SK-N-SH (cell line): ENCODE measurements at regions not wholly inside any gene's neighbourhood (a gene's known extent, or its start where the extent isn't known, plus 50 kb on each side); places are given as distances from the start of the nearest gene placed in this dataset.

ENCODE experiments used
- CTCF ChIA-PET: fragments of 300-600, 350-600 bp; formaldehyde crosslinking; extraction: SDS; loops from one replicate; lab custom pipeline; 2021; lab: Yijun Ruan, JAX
- POLR2A ChIA-PET: fragments of 350-600 bp; sonication (Branson Sonifier 250); formaldehyde crosslinking; extraction: SDS; loops from one replicate; lab custom pipeline; 2020; ENCODE audit warnings: antibody characterized with exemption, inconsistent platforms; lab: Yijun Ruan, JAX
- DNase-seq: peaks from one replicate; pipeline ENCODE4 v3.0.0; 2012
- H2AFZ ChIP-seq: fragments of 200-600 bp; sonication (generic); 2 replicates; pipeline ENCODE4 v1.8.1; 2016; ENCODE audit warnings: antibody characterized with exemption, mild to moderate bottlenecking, low read depth
- H3F3A ChIP-seq: fragments of 200-600 bp; sonication (generic); replicated peaks from 2 replicates; pipeline ENCODE3; 2016; ENCODE audit warnings: antibody characterized with exemption, mild to moderate bottlenecking; ENCODE audit not compliant: insufficient read depth
- H3K27ac ChIP-seq, 2 experiments: fragments of 200-500 bp in 1 of 2; fragments of 200-600 bp in 1 of 2; sonication (Bioruptor generic) in 1 of 2; sonication (generic), shearing (Covaris generic) in 1 of 2; 2 replicates each; pipeline versions ENCODE4 v1.5.1 to v1.6.1; 2014 to 2016; ENCODE audit warnings: low read depth in 2 of 2, inconsistent platforms in 1 of 2, low read length in 1 of 2, mild to moderate bottlenecking in 1 of 2, mixed read lengths in 1 of 2
- H3K27me3 ChIP-seq: fragments of 200-600 bp; sonication (generic), shearing (Covaris generic); 2 replicates; pipeline ENCODE4 v1.6.1; 2016; ENCODE audit warnings: mixed run types; ENCODE audit not compliant: insufficient read depth
- H3K36me3 ChIP-seq, 2 experiments: fragments of 200-500 bp in 1 of 2; fragments of 200-600 bp in 1 of 2; sonication (Bioruptor generic) in 1 of 2; sonication (generic) in 1 of 2; replicated peaks in 1 of 2; 2 replicates each; pipeline versions ENCODE3 to v1.5.1; 2014 to 2016; ENCODE audit warnings: low read length in 1 of 2, mild to moderate bottlenecking in 1 of 2; ENCODE audit not compliant: insufficient read depth in 2 of 2, control insufficient read depth in 1 of 2
- H3K4me1 ChIP-seq, 2 experiments: fragments of 200-500 bp in 1 of 2; fragments of 200-600 bp in 1 of 2; sonication (Bioruptor generic) in 1 of 2; sonication (generic), shearing (Covaris generic) in 1 of 2; 2 replicates each; pipeline versions ENCODE4 v1.5.1 to v1.6.1; 2014 to 2016; ENCODE audit warnings: low read depth in 1 of 2, low read length in 1 of 2, mixed run types in 1 of 2; ENCODE audit not compliant: insufficient read depth in 2 of 2, control insufficient read depth in 1 of 2
- H3K4me2 ChIP-seq: fragments of 200-600 bp; sonication (generic), shearing (Covaris generic); 2 replicates; pipeline ENCODE4 v1.6.1; 2017; ENCODE audit warnings: mixed run types
- H3K4me3 ChIP-seq, 2 experiments: fragments of 200-500 bp in 1 of 2; fragments of 200-600 bp in 1 of 2; sonication (Bioruptor generic) in 1 of 2; sonication (generic), shearing (Covaris generic) in 1 of 2; 2 replicates each; pipeline versions ENCODE4 v1.5.1 to v1.8.1; 2014 to 2016; ENCODE audit warnings: low read depth in 2 of 2, inconsistent platforms in 1 of 2, low read length in 1 of 2, mild to moderate bottlenecking in 1 of 2, mixed read lengths in 1 of 2, moderate library complexity in 1 of 2
- H3K79me2 ChIP-seq: fragments of 200-600 bp; sonication (generic); 2 replicates; pipeline ENCODE4 v1.8.1; 2017; ENCODE audit warnings: mild to moderate bottlenecking; ENCODE audit not compliant: insufficient read depth
- H3K9ac ChIP-seq: fragments of 200-600 bp; sonication (generic); 2 replicates; pipeline ENCODE4 v1.6.1; 2017; ENCODE audit warnings: mixed run types
- H3K9me2 ChIP-seq: fragments of 200-600 bp; sonication (generic); 2 replicates; pipeline ENCODE4 v1.6.1; 2017; ENCODE audit warnings: mixed run types
- H3K9me3 ChIP-seq: fragments of 200-600 bp; sonication (generic); 2 replicates; pipeline ENCODE4 v1.6.1; 2017; ENCODE audit warnings: mixed run types, mild to moderate bottlenecking, moderate library complexity
- H4K20me1 ChIP-seq: fragments of 200-600 bp; sonication (generic); 2 replicates; pipeline ENCODE4 v1.6.1; 2017; ENCODE audit warnings: mild to moderate bottlenecking, mixed run types; ENCODE audit not compliant: insufficient read depth
- CTCF ChIP-seq: fragments of 200-600 bp; sonication (generic); IDR thresholded peaks from 2 replicates; pipeline ENCODE4 v1.6.1; 2017; ENCODE audit warnings: antibody characterized with exemption, mild to moderate bottlenecking, moderate library complexity
- FOSL2 ChIP-seq: IDR thresholded peaks from 2 replicates; pipeline ENCODE4 v1.4.0; 2012; ENCODE audit warnings: low read depth, mild to moderate bottlenecking, moderate library complexity, borderline replicate concordance
- FOXJ3 ChIP-seq: sonication (generic); formaldehyde crosslinking; IDR thresholded peaks from 2 replicates; pipeline ENCODE4 v1.5.1; 2020; ENCODE audit warnings: mild to moderate bottlenecking, missing genetic modification reagents
- FOXM1 ChIP-seq: IDR thresholded peaks from 2 replicates; pipeline ENCODE4 v1.4.0; 2012; ENCODE audit warnings: low read depth, mild to moderate bottlenecking
- GATA2 ChIP-seq: sonication (generic); formaldehyde crosslinking; IDR thresholded peaks from 2 replicates; pipeline ENCODE4 v1.5.0; 2020; ENCODE audit warnings: mild to moderate bottlenecking, missing genetic modification reagents
- JUND ChIP-seq: IDR thresholded peaks from 2 replicates; pipeline ENCODE4 v1.4.0; 2012
- MAX ChIP-seq: IDR thresholded peaks from 2 replicates; pipeline ENCODE4 v1.4.0; 2012; ENCODE audit warnings: low read depth
- MEF2A ChIP-seq: IDR thresholded peaks from 2 replicates; pipeline ENCODE4 v1.4.0; 2012; ENCODE audit warnings: low read depth, borderline replicate concordance
- NFIC ChIP-seq: IDR thresholded peaks from 2 replicates; pipeline ENCODE4 v1.4.0; 2012; ENCODE audit warnings: borderline replicate concordance
- POLR2AphosphoS5 ChIP-seq: IDR thresholded peaks from 2 replicates; pipeline ENCODE4 v1.6.1; 2012; ENCODE audit warnings: low read depth, low read length
- RAD21 ChIP-seq: IDR thresholded peaks from 2 replicates; pipeline ENCODE4 v1.6.1; 2012; ENCODE audit warnings: mild to moderate bottlenecking, low read length
- RXRA ChIP-seq: IDR thresholded peaks from 2 replicates; pipeline ENCODE4 v1.4.0; 2012; ENCODE audit warnings: low read depth, mild to moderate bottlenecking, borderline replicate concordance
- WGBS: methylation state at CpG from one replicate; pipeline ENCODE4 v1.1.6; 2017; ENCODE audit warnings: low lambda C conversion rate; 5-methylcytosine and 5-hydroxymethylcytosine counted together
- TF ChIP-seq, protein P1 (sequence below): fragments of 150-350 bp; IDR thresholded peaks from 2 replicates; pipeline ENCODE4 v1.6.1; 2016; ENCODE audit warnings: mild to moderate bottlenecking, low read depth, low read length
- TF ChIP-seq, protein P2 (sequence below): IDR thresholded peaks from 2 replicates; pipeline ENCODE4; 2012
- TF ChIP-seq, protein P3 (sequence below): IDR thresholded peaks from 2 replicates; pipeline ENCODE4 v1.4.0; 2012; ENCODE audit warnings: low read depth, borderline replicate concordance
- TF ChIP-seq, protein P4 (sequence below): IDR thresholded peaks from 2 replicates; pipeline ENCODE4 v1.6.1; 2012; ENCODE audit warnings: mild to moderate bottlenecking, low read depth, low read length, moderate library complexity

- DNase-seq = no peak
- ChIA-PET CTCF (no interaction called here), POLR2A (no interaction called here)
- H3K36me3 ChIP-seq = no peaks in the 10 kb centered on the region
- no peak overlapping the region for H3K9ac ChIP-seq
- TF ChIP-seq, protein P1, sequence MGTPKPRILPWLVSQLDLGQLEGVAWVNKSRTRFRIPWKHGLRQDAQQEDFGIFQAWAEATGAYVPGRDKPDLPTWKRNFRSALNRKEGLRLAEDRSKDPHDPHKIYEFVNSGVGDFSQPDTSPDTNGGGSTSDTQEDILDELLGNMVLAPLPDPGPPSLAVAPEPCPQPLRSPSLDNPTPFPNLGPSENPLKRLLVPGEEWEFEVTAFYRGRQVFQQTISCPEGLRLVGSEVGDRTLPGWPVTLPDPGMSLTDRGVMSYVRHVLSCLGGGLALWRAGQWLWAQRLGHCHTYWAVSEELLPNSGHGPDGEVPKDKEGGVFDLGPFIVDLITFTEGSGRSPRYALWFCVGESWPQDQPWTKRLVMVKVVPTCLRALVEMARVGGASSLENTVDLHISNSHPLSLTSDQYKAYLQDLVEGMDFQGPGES = no peak
- TF ChIP-seq RAD21 = no peak
- TF ChIP-seq FOXM1 = no peak
- no peak for TF ChIP-seq MEF2A
- TF ChIP-seq, protein P2, sequence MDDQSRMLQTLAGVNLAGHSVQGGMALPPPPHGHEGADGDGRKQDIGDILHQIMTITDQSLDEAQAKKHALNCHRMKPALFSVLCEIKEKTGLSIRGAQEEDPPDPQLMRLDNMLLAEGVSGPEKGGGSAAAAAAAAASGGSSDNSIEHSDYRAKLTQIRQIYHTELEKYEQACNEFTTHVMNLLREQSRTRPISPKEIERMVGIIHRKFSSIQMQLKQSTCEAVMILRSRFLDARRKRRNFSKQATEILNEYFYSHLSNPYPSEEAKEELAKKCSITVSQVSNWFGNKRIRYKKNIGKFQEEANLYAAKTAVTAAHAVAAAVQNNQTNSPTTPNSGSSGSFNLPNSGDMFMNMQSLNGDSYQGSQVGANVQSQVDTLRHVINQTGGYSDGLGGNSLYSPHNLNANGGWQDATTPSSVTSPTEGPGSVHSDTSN = no peak
- TF ChIP-seq JUND = no peak
- no peak for TF ChIP-seq GATA2 (CRISPR knock-in tag)
- no peak for TF ChIP-seq CTCF
- TF ChIP-seq POLR2AphosphoS5 = no peak
- no peak for TF ChIP-seq RXRA
- TF ChIP-seq, protein P3, sequence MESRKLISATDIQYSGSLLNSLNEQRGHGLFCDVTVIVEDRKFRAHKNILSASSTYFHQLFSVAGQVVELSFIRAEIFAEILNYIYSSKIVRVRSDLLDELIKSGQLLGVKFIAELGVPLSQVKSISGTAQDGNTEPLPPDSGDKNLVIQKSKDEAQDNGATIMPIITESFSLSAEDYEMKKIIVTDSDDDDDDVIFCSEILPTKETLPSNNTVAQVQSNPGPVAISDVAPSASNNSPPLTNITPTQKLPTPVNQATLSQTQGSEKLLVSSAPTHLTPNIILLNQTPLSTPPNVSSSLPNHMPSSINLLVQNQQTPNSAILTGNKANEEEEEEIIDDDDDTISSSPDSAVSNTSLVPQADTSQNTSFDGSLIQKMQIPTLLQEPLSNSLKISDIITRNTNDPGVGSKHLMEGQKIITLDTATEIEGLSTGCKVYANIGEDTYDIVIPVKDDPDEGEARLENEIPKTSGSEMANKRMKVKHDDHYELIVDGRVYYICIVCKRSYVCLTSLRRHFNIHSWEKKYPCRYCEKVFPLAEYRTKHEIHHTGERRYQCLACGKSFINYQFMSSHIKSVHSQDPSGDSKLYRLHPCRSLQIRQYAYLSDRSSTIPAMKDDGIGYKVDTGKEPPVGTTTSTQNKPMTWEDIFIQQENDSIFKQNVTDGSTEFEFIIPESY = no peak
- TF ChIP-seq MAX = no peak
- no peak for TF ChIP-seq FOSL2
- TF ChIP-seq FOXJ3 = no peak
- TF ChIP-seq, protein P4, sequence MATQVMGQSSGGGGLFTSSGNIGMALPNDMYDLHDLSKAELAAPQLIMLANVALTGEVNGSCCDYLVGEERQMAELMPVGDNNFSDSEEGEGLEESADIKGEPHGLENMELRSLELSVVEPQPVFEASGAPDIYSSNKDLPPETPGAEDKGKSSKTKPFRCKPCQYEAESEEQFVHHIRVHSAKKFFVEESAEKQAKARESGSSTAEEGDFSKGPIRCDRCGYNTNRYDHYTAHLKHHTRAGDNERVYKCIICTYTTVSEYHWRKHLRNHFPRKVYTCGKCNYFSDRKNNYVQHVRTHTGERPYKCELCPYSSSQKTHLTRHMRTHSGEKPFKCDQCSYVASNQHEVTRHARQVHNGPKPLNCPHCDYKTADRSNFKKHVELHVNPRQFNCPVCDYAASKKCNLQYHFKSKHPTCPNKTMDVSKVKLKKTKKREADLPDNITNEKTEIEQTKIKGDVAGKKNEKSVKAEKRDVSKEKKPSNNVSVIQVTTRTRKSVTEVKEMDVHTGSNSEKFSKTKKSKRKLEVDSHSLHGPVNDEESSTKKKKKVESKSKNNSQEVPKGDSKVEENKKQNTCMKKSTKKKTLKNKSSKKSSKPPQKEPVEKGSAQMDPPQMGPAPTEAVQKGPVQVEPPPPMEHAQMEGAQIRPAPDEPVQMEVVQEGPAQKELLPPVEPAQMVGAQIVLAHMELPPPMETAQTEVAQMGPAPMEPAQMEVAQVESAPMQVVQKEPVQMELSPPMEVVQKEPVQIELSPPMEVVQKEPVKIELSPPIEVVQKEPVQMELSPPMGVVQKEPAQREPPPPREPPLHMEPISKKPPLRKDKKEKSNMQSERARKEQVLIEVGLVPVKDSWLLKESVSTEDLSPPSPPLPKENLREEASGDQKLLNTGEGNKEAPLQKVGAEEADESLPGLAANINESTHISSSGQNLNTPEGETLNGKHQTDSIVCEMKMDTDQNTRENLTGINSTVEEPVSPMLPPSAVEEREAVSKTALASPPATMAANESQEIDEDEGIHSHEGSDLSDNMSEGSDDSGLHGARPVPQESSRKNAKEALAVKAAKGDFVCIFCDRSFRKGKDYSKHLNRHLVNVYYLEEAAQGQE = no peak
- TF ChIP-seq NFIC = no peak
- no peak overlapping the region for H3K4me2 ChIP-seq
- no peak overlapping the region for H3K27ac ChIP-seq
- no peak overlapping the region for H2AFZ ChIP-seq
- H3K4me1 ChIP-seq = no peaks in the 10 kb centered on the region; a peak in 1 of 4 replicates
- no peak overlapping the region for H3K4me3 ChIP-seq
- H3K27me3 ChIP-seq = no peaks in the 10 kb centered on the region
- no peaks in the 10 kb centered on the region for H3F3A ChIP-seq
- no peaks in the 10 kb centered on the region for H3K9me2 ChIP-seq
- H4K20me1 ChIP-seq = no peaks in the 10 kb centered on the region
- WGBS = 27% methylated on average over 2 of the region's 2 CpGs
- no peaks in the 10 kb centered on the region for H3K79me2 ChIP-seq
- no peaks in the 10 kb centered on the region for H3K9me3 ChIP-seq
Observed at GRCh38 chr6:66522864-66523263, 815.8 kb upstream of the EYS start.
